Stomach (tissue), 4 donors: ENCODE measurements at regions not wholly inside any gene's neighbourhood (a gene's known extent, or its start where the extent isn't known, plus 50 kb on each side); places are given as distances from the start of the nearest gene placed in this dataset.

Source experiments
- EP300 ChIP-seq: sonication (generic); formaldehyde crosslinking; IDR thresholded peaks from one replicate; pipeline ENCODE4 v1.6.1; 2017; ENCODE audit warnings: antibody characterized with exemption
- POLR2A ChIP-seq, 4 donors: fragments of 450-650 bp; IDR thresholded peaks; one replicate each; pipeline ENCODE4 v1.6.1; 2016; ENCODE audit warnings: antibody characterized with exemption in 4 of 4, control low read depth in 2 of 4, mild to moderate bottlenecking in 1 of 4, moderate library complexity in 1 of 4
- POLR2AphosphoS5 ChIP-seq, 3 donors: sonication (generic); formaldehyde crosslinking; IDR thresholded peaks; one replicate each; pipeline ENCODE4 v1.6.1; 2016; ENCODE audit warnings: antibody characterized with exemption in 3 of 3
- TF ChIP-seq, protein P1 (sequence below), 7 experiments: fragments of 450-650 bp in 4 of 7; fragments of 200-600 bp in 3 of 7; sonication (generic) in 3 of 7; IDR thresholded peaks; one replicate each; pipeline ENCODE4 v1.5.1; 2016 to 2019; ENCODE audit warnings: antibody characterized with exemption in 7 of 7, control low read depth in 2 of 7, mild to moderate bottlenecking in 1 of 7

DNA sequence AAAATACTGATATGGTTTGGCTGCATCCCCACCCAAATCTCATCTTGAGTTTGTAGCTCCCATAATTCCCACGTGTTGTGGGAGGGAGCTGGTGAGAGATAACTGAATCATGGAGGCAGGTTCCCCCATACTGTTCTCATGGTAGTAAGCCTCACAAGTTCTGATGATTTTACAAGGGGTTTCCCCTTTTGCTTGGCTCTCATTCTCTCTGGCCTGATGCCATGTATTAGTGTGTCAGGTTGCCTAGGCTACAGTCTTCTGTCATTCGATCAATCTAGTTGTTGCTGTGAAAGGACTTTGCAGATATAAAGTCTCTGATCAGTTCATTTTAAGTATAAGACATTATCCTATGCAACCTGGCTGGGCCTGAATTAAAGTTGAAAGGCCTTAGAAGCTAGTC, 209.3 kb upstream of the MAOA start:
- TF ChIP-seq, protein P1, sequence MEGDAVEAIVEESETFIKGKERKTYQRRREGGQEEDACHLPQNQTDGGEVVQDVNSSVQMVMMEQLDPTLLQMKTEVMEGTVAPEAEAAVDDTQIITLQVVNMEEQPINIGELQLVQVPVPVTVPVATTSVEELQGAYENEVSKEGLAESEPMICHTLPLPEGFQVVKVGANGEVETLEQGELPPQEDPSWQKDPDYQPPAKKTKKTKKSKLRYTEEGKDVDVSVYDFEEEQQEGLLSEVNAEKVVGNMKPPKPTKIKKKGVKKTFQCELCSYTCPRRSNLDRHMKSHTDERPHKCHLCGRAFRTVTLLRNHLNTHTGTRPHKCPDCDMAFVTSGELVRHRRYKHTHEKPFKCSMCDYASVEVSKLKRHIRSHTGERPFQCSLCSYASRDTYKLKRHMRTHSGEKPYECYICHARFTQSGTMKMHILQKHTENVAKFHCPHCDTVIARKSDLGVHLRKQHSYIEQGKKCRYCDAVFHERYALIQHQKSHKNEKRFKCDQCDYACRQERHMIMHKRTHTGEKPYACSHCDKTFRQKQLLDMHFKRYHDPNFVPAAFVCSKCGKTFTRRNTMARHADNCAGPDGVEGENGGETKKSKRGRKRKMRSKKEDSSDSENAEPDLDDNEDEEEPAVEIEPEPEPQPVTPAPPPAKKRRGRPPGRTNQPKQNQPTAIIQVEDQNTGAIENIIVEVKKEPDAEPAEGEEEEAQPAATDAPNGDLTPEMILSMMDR (IDR thresholded peaks at IDR 0.05), result no peak
- TF ChIP-seq POLR2AphosphoS5 (IDR thresholded peaks at IDR 0.05), result no peak
- TF ChIP-seq POLR2A (IDR thresholded peaks at IDR 0.05), result no peak
- no peak for TF ChIP-seq EP300
